Transverse colon (tissue), 4 donors: ENCODE measurements at regions not wholly inside any gene's neighbourhood (a gene's known extent, or its start where the extent isn't known, plus 50 kb on each side); places are given as distances from the start of the nearest gene placed in this dataset.

Experiments used
- DNase-seq: peaks from one replicate; pipeline ENCODE4 v3.0.0-alpha.2; 2019
- H3K27ac ChIP-seq, 4 donors: fragments of 200-600 bp; sonication (generic); 2 replicates each; pipeline ENCODE4 v1.5.1; 2016 to 2018; ENCODE audit warnings: inconsistent platforms in 4 of 4
- H3K27me3 ChIP-seq: fragments of 200-600 bp; sonication (generic); 2 replicates; pipeline ENCODE4 v1.5.1; 2017; ENCODE audit warnings: inconsistent platforms
- H3K36me3 ChIP-seq, 4 donors: fragments of 200-600 bp; sonication (generic); 2 replicates each; pipeline ENCODE4 v1.5.1; 2017 to 2019; ENCODE audit warnings: inconsistent platforms in 4 of 4
- H3K4me1 ChIP-seq, 4 donors: fragments of 200-600 bp; sonication (generic); 2 replicates each; pipeline ENCODE4 v1.5.1; 2017 to 2020; ENCODE audit warnings: inconsistent platforms in 4 of 4
- H3K4me3 ChIP-seq, 4 donors: fragments of 200-600 bp; sonication (generic); 1 replicate in 1 of 4; 2 replicates in 3 of 4; pipeline versions ENCODE4 v1.5.1 to v1.6.1; 2017 to 2019; ENCODE audit warnings: inconsistent platforms in 4 of 4
- H3K9me3 ChIP-seq, 2 donors: fragments of 200-600 bp; sonication (generic); 2 replicates each; pipeline ENCODE4 v1.5.1; 2017 to 2019; ENCODE audit warnings: inconsistent platforms in 2 of 2
- CTCF ChIP-seq, 5 experiments: fragments of 200-600 bp in 3 of 5; fragments of 450-650 bp in 2 of 5; sonication (generic) in 3 of 5; IDR thresholded peaks; 1 replicate in 2 of 5; 2 replicates in 3 of 5; pipeline ENCODE4 v1.5.1; 2016 to 2017; ENCODE audit warnings: antibody characterized with exemption in 5 of 5, inconsistent platforms in 3 of 5, mild to moderate bottlenecking in 2 of 5, moderate library complexity in 1 of 5
- EP300 ChIP-seq: sonication (generic); formaldehyde crosslinking; IDR thresholded peaks from one replicate; pipeline ENCODE4 v1.6.1; 2017; ENCODE audit warnings: antibody characterized with exemption, low read depth
- POLR2A ChIP-seq: fragments of 450-650 bp; IDR thresholded peaks from one replicate; pipeline ENCODE4 v1.6.1; 2016; ENCODE audit warnings: antibody characterized with exemption, mild to moderate bottlenecking, moderate library complexity
- POLR2AphosphoS5 ChIP-seq, 3 donors: sonication (generic); formaldehyde crosslinking; IDR thresholded peaks; one replicate each; pipeline ENCODE4 v1.6.1; 2016; ENCODE audit warnings: antibody characterized with exemption in 3 of 3
- WGBS, 2 donors: methylation state at CpG; one replicate each; pipeline ENCODE4 v1.1.5; 2018; ENCODE audit warnings: low coverage in 1 of 2; 5-methylcytosine and 5-hydroxymethylcytosine counted together
- in situ Hi-C, 4 donors: fragments of 200-750 bp; cut with MboI; loops; one replicate each; pipeline versions ENCODE4 v1.15.0 to v1.15.1; 2017; ENCODE audit warnings: low sequenced_read_pairs in 3 of 4, low pct_ligation_motif_present in 1 of 4, low pct_unique_long_range_greater_than_20kb in 1 of 4
- intact Hi-C: fragments of 100-400 bp; cut with DNase I; formaldehyde crosslinking; loops from one replicate; pipeline ENCODE4 v1.15.1; 2023; ENCODE audit warnings: low total_unique reads

DNA sequence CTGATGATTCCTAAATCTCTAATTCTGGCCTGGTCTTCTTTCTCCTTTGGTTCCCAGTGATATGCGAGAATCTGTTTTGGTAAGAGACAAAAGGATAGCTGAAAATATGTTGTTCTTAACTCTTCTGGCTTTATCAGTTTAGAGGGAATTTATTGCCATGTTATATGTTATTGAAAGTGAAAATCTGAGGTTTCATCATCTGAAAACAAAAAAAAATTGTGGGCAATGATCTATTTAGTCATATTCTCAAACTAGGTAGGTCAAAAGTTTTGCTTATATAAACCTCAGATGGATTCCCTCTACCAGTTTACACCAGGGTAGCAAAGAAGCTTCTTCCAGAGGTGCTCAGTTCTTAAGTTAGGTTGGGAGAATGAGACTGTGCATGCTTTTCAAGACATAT is 103.6 kb downstream of the ITM2A start:
- TF ChIP-seq EP300 (no peak), POLR2AphosphoS5 (IDR thresholded peaks at IDR 0.05) (no peak), POLR2A (no peak), CTCF (IDR thresholded peaks at IDR 0.05) (no peak)
- WGBS, 2 donors: 83 to 86% methylated on average over 1 of the region's 1 CpG
- H3K4me1 ChIP-seq: no peaks in the 10 kb centered on the region
- in situ Hi-C loops: loop anchor here in 1 of 4 donors (10.0 kb wide), 1 partner anchor 189 kb away; no protein-coding TSS in a partner anchor
- no peaks in the 10 kb centered on the region for H3K27me3 ChIP-seq
- no peaks in the 10 kb centered on the region for H3K9me3 ChIP-seq
- no peak overlapping the region for H3K27ac ChIP-seq
- H3K4me3 ChIP-seq: no peak overlapping the region
- H3K36me3 ChIP-seq: no peaks in the 10 kb centered on the region
- no peak for DNase-seq
- intact Hi-C loops: no loop called here

GRCh38 chrX:79259073-79259689 is 108.0 kb downstream of the ITM2A start:
- Histone ChIP-seq H3K27ac (peak overlapping the region in 1 of 4 donors; percentile 20), H3K27me3 (no peaks in the 10 kb centered on the region), H3K4me3 (no peak overlapping the region), H3K4me1 (no peaks in the 10 kb centered on the region), H3K9me3 (no peaks in the 10 kb centered on the region), H3K36me3 (no peaks in the 10 kb centered on the region)
- intact Hi-C loops (no loop called here), in situ Hi-C loops (no loop called here)
- no peak for TF ChIP-seq CTCF (IDR thresholded peaks at IDR 0.05)
- TF ChIP-seq POLR2AphosphoS5 (IDR thresholded peaks at IDR 0.05): no peak
- TF ChIP-seq POLR2A: no peak
- TF ChIP-seq EP300: no peak
- DNase-seq: no peak
- 46% methylated on average over 2 of the region's 2 CpGs; no CpG with 5 or more reads in 1 of the 2 donors for WGBS, 2 donors

DNA sequence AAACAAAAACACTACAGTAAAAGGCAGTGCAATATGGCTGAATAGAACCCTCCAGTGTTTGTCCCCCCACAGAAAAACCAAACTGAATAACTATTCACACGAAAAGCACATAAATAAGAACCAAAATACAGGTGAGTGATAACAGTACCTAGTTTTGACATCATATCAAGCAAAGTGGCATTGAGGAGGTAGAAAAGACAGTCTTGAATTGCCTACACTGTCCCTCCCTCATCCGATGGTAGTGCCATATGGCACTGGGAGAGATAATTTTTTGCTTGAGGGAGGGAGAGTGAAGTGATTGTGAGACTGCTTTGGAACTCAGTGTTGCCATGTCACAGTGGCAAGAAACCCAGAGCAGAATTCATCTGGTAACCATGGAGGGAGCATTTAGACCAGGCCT is 99.2 kb downstream of the GPR174 start:
- intact Hi-C loops: no loop called here

GRCh38 chrX:79235899-79236298 is 91.4 kb downstream of the GPR174 start:
- Histone ChIP-seq H3K9me3 (no peaks in the 10 kb centered on the region), H3K27me3 (no peaks in the 10 kb centered on the region), H3K27ac (no peak overlapping the region), H3K4me1 (no peaks in the 10 kb centered on the region), H3K36me3 (no peaks in the 10 kb centered on the region), H3K4me3 (no peak overlapping the region)
- in situ Hi-C loops (no loop called here), intact Hi-C loops (no loop called here)
- DNase-seq: no peak
- 50 to 75% methylated on average over 2 to 3 of the region's 3 CpGs for WGBS, 2 donors
- TF ChIP-seq POLR2A (no peak), CTCF (IDR thresholded peaks at IDR 0.05) (no peak), EP300 (no peak), POLR2AphosphoS5 (IDR thresholded peaks at IDR 0.05) (no peak)

More for the DNA sequence above, 99.2 kb downstream of the GPR174 start:
- WGBS, 2 donors: 55% methylated on average over 2 of the region's 2 CpGs; no CpG with 5 or more reads in 1 of the 2 donors
- in situ Hi-C loops: no loop called here
- no peak for DNase-seq
- H3K4me1 ChIP-seq: no peaks in the 10 kb centered on the region
- no peaks in the 10 kb centered on the region for H3K9me3 ChIP-seq
- H3K36me3 ChIP-seq: no peaks in the 10 kb centered on the region
- no peak overlapping the region for H3K27ac ChIP-seq
- H3K4me3 ChIP-seq: no peak overlapping the region
- TF ChIP-seq POLR2A (no peak), CTCF (IDR thresholded peaks at IDR 0.05) (no peak), POLR2AphosphoS5 (IDR thresholded peaks at IDR 0.05) (no peak)
- H3K27me3 ChIP-seq: no peaks in the 10 kb centered on the region
